Midbrain (tissue), 1 donor: ENCODE measurements at regions not wholly inside any gene's neighbourhood (a gene's known extent, or its start where the extent isn't known, plus 50 kb on each side); places are given as distances from the start of the nearest gene placed in this dataset.

ENCODE experiments used
- DNase-seq: peaks from one replicate; lab custom pipeline; 2025; lab: John Stamatoyannopoulos, UW

- DNase-seq: no peak
Measured at GRCh38 chrX:67872958-67873357, 329.1 kb downstream of the AR start.

DNA sequence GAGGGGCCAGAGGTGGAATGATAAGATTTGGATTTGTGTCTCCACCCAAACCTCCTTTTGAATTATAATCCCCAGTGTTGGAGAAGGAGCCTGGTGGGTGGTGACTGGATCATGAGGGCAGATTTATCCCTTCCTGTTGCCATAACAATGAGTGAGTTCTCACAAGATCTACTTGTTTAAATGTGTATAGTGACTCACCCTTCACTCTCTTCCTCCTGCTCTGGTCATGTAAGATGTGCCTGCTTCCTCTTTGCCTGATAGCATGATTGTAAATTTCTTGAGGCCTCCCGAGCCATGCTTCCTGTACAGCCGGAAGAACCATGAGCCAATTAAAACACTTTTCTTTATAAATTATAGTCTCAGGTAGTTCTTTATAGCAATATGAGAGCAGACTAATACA, 348.6 kb downstream of the AR start:
- no peak for DNase-seq

DNA sequence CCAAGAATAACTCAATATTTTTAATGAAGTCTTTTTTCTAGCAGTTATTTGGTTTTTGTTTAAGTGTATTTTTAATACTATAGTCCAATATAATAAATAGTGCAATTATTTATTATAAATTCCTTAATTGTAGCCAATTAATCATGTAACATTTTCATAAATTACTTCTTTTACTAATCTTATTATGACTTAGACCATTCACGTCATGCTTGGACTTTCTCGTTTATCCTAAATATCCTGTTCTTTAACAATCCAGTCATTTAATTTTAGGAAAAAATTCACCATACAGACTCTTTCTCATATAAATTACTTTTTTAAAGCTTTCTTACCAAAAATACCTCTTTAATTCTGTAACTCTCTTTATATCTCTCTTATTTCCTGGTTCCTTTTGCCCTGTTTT, 350.1 kb downstream of the AR start:
- no peak for DNase-seq

DNA sequence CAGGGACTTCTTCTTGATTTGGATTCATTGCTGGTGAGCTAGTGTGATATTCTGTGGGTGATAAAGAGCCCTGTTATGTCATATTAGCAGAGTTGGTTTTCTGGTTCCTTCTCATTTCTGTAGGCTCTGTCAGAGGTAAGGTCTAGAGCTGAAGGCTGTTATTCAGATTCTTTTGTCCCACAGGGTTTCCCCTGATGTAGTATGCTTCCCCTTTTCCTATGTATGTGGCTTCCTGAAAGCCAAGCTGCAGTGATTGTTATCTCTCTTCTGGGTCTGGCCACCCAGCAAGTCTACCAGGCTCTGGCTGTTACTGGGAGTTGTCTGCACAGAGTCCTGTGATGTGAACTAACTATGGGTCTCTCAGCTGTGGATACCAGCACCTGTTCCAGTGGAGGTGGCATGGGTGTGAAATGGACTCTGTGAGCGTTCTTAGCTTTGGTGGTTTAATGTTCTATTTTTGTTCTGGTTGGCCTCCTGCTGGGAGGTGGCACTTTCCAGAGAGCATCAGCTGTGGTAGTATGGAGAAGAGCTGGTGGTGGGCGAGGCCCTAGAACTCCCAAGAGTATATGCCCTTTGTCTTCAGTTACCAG, 373.7 kb downstream of the AR start:
- DNase-seq: no peak

DNA sequence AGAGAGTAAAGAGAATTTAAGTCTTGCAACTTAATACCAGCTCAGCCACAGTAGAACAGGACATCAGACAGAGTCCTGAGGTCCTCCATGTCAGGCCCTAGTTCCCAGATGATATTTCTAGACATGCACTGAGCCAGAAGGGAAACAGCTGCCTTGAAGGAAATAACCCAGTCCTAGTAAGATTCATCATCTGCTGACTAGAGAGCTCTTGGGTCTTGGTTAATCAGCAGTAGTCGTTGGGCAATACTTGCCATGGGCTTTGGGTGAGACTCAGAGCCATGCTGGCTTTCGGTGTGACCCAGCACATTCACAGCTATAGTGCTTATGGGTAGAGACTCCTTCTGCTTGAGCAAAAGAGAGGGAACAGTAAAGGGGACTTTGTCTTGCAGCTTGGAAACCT, 379.1 kb downstream of the AR start:
- DNase-seq: no peak

DNA sequence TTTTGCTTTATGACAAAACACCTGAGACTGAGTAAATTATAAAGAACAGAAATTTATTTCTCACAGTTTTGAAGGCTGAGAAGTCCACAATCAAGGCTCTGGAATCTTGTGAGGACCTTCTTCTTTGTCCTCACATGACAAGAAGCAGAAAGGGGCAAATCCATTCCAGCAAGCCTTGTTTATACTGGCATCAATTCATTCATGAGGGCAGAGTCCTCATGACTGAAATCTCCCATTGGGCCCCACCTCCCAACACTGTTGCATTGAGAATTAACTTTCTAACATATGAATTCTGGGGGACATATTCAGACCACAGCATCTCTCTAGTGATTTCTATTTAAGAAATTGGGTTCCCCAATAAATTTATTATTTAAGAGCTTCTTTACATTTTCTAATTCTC, 395.4 kb downstream of the AR start:
- no peak for DNase-seq

DNA sequence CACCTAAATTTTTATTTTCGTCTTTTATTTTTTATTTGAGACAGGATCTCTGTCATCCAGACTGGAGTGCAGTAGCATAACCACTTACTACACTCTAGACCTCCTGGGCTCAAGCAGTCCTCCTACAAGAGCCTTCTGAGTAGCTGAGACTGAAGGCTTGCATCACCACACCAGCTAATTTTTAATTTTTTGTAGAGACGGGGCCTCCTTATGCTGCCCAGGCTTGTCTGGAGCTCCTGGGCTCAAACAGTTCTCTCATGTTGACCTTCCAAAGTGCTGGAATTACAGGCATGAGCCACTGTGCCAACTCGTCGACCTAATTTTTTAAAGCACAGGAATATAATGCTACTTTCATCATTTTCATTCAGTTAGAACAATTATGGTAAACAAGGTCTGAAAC, 405.4 kb downstream of the AR start:
- no peak for DNase-seq

DNA sequence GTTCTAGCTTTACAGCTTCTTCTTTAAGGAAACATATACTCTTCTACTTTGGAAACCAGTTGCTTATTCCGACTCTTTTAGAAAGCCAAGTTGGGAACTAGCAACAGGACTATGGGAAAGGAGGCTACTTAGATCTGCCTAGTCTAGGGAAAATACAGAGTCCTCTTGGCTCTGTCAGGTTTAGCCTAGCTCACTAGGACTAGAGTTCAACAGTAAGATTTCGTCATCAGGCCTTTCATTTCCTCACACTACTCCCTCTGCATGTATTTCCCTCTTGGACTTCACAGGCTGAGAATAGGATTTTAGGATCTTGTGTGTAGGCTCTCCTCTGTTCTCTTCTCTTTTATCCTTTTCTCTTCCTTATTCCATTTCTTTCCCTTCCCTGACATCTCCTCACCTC, 409.8 kb downstream of the AR start:
- DNase-seq: no peak

GRCh38 chrX:67961516-67961915, 417.7 kb downstream of the AR start:
- DNase-seq: peak; percentile 16
